ENCODE measurements at regions not wholly inside any gene's neighbourhood (a gene's known extent, or its start where the extent isn't known, plus 50 kb on each side); places are given as distances from the start of the nearest gene placed in this dataset.
"Not testable (repeated sequence)": the region's sequence is repeated elsewhere in the genome, so short reads cannot be mapped to it uniquely, and the experiment has no call there.

DNA sequence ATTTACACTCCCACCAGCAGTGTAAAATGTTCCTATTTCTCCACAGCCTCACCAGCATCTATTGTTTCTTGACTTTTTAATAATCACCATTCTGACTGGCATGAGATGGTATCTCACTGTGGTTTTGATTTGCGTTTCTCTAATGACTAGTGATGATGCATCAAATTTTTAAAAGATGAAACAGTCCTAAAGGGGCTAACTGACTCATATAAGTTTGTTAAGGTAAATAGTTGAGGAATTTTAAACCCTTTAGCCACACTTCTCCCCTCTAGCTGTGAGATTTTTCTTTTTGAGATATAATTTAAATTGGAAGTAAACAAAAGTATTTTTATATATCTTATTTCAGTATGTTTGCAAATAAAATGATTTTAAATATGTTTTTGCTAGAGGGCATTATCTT lies 331.2 kb upstream of the EPHA6 start:
- H3K4me3 ChIP-seq (ENCODE audit: insufficient read depth, low read depth, low read length); DNase-seq; H3K27me3 ChIP-seq (ENCODE audit: control insufficient read depth, insufficient read depth, low read length): not testable (repeated sequence)

GRCh38 chr3:96483781-96484180 lies 330.6 kb upstream of the EPHA6 start:
- Histone ChIP-seq H3K36me3 (replicated peaks; ENCODE audit: control insufficient read depth, insufficient read depth, low read length) (no peaks in the 10 kb centered on the region), H3K4me3 (ENCODE audit: insufficient read depth, low read depth, low read length) (no peak overlapping the region), H3K27me3 (ENCODE audit: control insufficient read depth, insufficient read depth, low read length) (no peaks in the 10 kb centered on the region)
- DNase-seq = no peak

More for the DNA sequence above, 331.2 kb upstream of the EPHA6 start:
- not testable (repeated sequence) for H3K36me3 ChIP-seq (replicated peaks; ENCODE audit: control insufficient read depth, insufficient read depth, low read length)

- Histone ChIP-seq H3K36me3 (replicated peaks; ENCODE audit: control insufficient read depth, insufficient read depth, low read length) (no peaks in the 10 kb centered on the region), H3K4me3 (ENCODE audit: insufficient read depth, low read depth, low read length) (no peak overlapping the region), H3K27me3 (ENCODE audit: control insufficient read depth, insufficient read depth, low read length) (no peaks in the 10 kb centered on the region)
- DNase-seq = no peak
Observed at GRCh38 chr3:96488708-96489107, 325.7 kb upstream of the EPHA6 start.

GRCh38 chr3:96491023-96491422 lies 323.4 kb upstream of the EPHA6 start:
- Histone ChIP-seq H3K4me3 (ENCODE audit: insufficient read depth, low read depth, low read length) (no peak overlapping the region), H3K36me3 (replicated peaks; ENCODE audit: control insufficient read depth, insufficient read depth, low read length) (no peaks in the 10 kb centered on the region), H3K27me3 (ENCODE audit: control insufficient read depth, insufficient read depth, low read length) (no peaks in the 10 kb centered on the region)
- DNase-seq = no peak

DNA sequence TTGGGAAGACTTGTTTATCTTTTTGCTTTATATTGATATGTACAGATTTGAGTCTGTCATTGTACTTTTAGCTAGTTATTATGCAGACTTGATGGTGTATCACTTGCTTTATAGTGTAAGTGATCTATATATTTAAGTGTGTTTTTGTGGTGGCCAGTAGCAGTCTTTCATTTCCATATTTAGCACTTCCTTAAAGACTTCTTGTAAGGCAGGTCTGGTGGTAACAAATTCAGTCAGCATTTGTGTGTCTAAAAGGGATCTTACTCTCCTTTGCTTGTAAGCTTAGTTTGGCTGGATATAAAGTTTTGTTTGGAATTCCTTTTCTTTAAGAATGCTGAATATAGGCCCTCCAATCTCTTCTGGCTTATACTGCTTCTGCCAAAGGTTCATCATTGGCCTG lies 322.5 kb upstream of the EPHA6 start:
- H3K36me3 ChIP-seq (replicated peaks; ENCODE audit: control insufficient read depth, insufficient read depth, low read length) = no peaks in the 10 kb centered on the region
- DNase-seq = no peak
- no peaks in the 10 kb centered on the region for H3K27me3 ChIP-seq (ENCODE audit: control insufficient read depth, insufficient read depth, low read length)
- H3K4me3 ChIP-seq (ENCODE audit: insufficient read depth, low read depth, low read length) = no peak overlapping the region

DNA sequence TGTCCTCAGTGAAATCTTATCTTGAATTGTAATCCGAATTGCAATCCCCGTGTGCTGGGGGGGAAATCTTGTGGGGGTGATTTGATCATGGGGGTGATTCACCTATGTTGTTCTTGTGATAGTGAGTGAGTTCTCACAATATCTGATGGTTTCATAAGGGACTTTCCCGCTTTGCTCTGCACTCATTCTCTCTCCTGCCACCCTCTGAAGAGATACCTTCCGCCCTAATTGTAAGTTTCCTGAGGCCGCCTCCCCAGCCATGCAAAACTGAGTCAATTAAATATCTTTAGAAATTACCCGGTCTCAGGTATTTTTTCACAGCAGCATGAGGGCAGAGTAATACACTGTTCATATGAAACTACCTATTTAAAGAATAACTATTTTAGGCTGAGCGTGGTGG lies 304.1 kb upstream of the EPHA6 start:
- DNase-seq = no peak
- H3K4me3 ChIP-seq (ENCODE audit: insufficient read depth, low read depth, low read length) = no peak overlapping the region
- H3K36me3 ChIP-seq (replicated peaks; ENCODE audit: control insufficient read depth, insufficient read depth, low read length) = no peaks in the 10 kb centered on the region
- no peaks in the 10 kb centered on the region for H3K27me3 ChIP-seq (ENCODE audit: control insufficient read depth, insufficient read depth, low read length)

- Histone ChIP-seq H3K36me3 (replicated peaks; ENCODE audit: control insufficient read depth, insufficient read depth, low read length) (no peaks in the 10 kb centered on the region), H3K27me3 (ENCODE audit: control insufficient read depth, insufficient read depth, low read length) (no peaks in the 10 kb centered on the region; the same call in 1 of the 2 replicates), H3K4me3 (ENCODE audit: insufficient read depth, low read depth, low read length) (no peak overlapping the region)
- DNase-seq = no peak
Observed at GRCh38 chr3:96537165-96537564, 277.2 kb upstream of the EPHA6 start.

GRCh38 chr3:96538186-96538585 lies 276.2 kb upstream of the EPHA6 start:
- Histone ChIP-seq H3K4me3 (ENCODE audit: insufficient read depth, low read depth, low read length) (no peak overlapping the region), H3K36me3 (replicated peaks; ENCODE audit: control insufficient read depth, insufficient read depth, low read length) (no peaks in the 10 kb centered on the region), H3K27me3 (ENCODE audit: control insufficient read depth, insufficient read depth, low read length) (no peaks in the 10 kb centered on the region; the same call in 1 of the 2 replicates)
- DNase-seq = peak; percentile 4

- Histone ChIP-seq H3K27me3 (ENCODE audit: control insufficient read depth, insufficient read depth, low read length) (no peaks in the 10 kb centered on the region), H3K36me3 (replicated peaks; ENCODE audit: control insufficient read depth, insufficient read depth, low read length) (no peaks in the 10 kb centered on the region), H3K4me3 (ENCODE audit: insufficient read depth, low read depth, low read length) (no peak overlapping the region)
- no peak for DNase-seq
Observed at GRCh38 chr3:96548073-96548472, 266.3 kb upstream of the EPHA6 start.

- no peaks in the 10 kb centered on the region for H3K27me3 ChIP-seq (ENCODE audit: control insufficient read depth, insufficient read depth, low read length)
- no peak overlapping the region for H3K4me3 ChIP-seq (ENCODE audit: insufficient read depth, low read depth, low read length)
- no peak for DNase-seq
- no peaks in the 10 kb centered on the region for H3K36me3 ChIP-seq (replicated peaks; ENCODE audit: control insufficient read depth, insufficient read depth, low read length)
Observed at GRCh38 chr3:96576935-96577334, 237.5 kb upstream of the EPHA6 start.

DNA sequence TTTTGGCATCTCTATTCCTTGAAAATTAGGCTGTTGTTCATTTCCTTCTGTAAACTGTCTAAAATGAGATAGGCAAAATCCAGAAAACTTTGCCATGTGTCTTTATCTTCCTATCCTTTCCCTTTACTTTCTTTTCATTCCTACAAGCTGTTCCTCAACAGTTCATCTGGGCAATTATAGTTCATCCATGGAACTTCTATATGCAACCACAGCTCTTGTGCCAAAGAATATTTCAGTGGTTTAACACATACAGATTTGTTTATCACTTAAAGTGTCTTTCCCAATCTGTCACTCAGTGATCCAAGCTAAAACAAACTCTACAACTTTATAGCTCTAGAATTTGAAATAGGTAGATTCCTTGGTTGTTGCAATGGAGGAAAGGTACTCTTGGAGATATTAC lies 230.3 kb upstream of the EPHA6 start:
- no peak overlapping the region for H3K4me3 ChIP-seq (ENCODE audit: insufficient read depth, low read depth, low read length)
- no peak for DNase-seq
- no peaks in the 10 kb centered on the region for H3K36me3 ChIP-seq (replicated peaks; ENCODE audit: control insufficient read depth, insufficient read depth, low read length)
- no peaks in the 10 kb centered on the region for H3K27me3 ChIP-seq (ENCODE audit: control insufficient read depth, insufficient read depth, low read length)

DNA sequence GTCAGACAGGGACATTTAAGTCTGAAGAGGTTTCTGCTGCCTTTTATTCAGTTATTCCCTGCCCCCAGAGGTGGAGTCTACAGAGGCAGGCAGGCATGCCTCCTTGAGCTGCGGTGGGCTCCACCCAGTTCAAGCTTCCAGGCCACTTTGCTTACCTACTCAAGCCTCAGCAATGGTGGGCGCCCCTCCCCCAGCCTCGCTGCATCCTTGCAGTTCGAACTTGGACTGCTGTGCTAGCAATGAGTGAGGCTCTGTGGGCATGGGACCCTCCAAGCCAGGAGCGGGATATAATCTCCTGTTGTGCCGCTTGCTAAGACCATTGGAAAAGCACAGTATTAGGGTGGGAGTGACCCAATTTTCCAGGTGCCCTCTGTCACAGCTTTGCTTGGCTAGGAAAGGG lies 207.5 kb upstream of the EPHA6 start:
- not testable (repeated sequence) for H3K27me3 ChIP-seq (ENCODE audit: control insufficient read depth, insufficient read depth, low read length); H3K4me3 ChIP-seq (ENCODE audit: insufficient read depth, low read depth, low read length); H3K36me3 ChIP-seq (replicated peaks; ENCODE audit: control insufficient read depth, insufficient read depth, low read length); DNase-seq

- Histone ChIP-seq H3K36me3 (replicated peaks; ENCODE audit: control insufficient read depth, insufficient read depth, low read length) (no peaks in the 10 kb centered on the region), H3K27me3 (ENCODE audit: control insufficient read depth, insufficient read depth, low read length) (no peaks in the 10 kb centered on the region), H3K4me3 (ENCODE audit: insufficient read depth, low read depth, low read length) (no peak overlapping the region)
- no peak for DNase-seq
Observed at GRCh38 chr3:96619475-96619874, 194.9 kb upstream of the EPHA6 start.

DNA sequence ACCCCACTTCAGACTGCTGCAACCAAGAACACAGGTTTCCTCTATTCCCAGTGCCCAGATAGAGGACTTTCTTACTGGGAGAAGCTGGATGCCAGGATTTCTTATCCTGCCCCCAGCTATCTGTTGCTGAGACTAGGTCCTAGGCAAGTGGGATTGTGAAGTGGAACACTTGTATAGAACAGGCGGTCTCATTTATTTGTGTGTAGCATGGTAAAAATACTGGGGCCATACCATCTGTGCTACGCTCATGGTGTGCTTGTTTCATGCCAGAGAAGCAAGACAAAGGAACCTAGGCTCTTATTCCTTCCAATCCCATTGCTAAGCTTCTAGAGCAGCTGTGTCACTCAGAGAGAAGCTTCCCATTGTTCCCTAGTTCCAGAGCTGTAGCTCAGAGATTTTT lies 191.5 kb upstream of the EPHA6 start:
- no peak for DNase-seq
- Histone ChIP-seq H3K27me3 (ENCODE audit: control insufficient read depth, insufficient read depth, low read length) (no peaks in the 10 kb centered on the region), H3K36me3 (replicated peaks; ENCODE audit: control insufficient read depth, insufficient read depth, low read length) (no peaks in the 10 kb centered on the region), H3K4me3 (ENCODE audit: insufficient read depth, low read depth, low read length) (no peak overlapping the region)

DNA sequence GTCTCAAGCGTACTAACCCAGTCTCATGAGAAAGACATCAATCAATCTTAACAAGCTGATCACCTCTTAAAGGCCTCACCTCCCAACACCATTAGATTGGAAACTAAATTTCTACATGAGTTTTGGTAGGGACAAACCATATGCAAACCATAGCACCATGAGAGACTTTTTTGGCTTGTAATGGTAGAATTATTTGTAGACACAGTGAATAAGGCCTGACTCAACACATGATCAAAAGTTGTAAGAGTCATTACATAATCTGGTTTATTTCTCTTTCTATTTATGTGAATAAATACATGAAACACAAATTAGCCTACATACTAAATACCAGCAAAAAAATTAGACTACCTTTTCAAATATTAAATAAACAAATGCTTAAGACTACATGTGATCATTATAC lies 183.3 kb upstream of the EPHA6 start:
- DNase-seq = no peak
- no peaks in the 10 kb centered on the region for H3K27me3 ChIP-seq (ENCODE audit: control insufficient read depth, insufficient read depth, low read length)
- no peaks in the 10 kb centered on the region for H3K36me3 ChIP-seq (replicated peaks; ENCODE audit: control insufficient read depth, insufficient read depth, low read length)
- H3K4me3 ChIP-seq (ENCODE audit: insufficient read depth, low read depth, low read length) = no peak overlapping the region

- Histone ChIP-seq H3K27me3 (ENCODE audit: control insufficient read depth, insufficient read depth, low read length) (no peaks in the 10 kb centered on the region), H3K36me3 (replicated peaks; ENCODE audit: control insufficient read depth, insufficient read depth, low read length) (no peaks in the 10 kb centered on the region), H3K4me3 (ENCODE audit: insufficient read depth, low read depth, low read length) (no peak overlapping the region)
- no peak for DNase-seq
Observed at GRCh38 chr3:96646596-96646995, 167.8 kb upstream of the EPHA6 start.
